Thoracic aorta (tissue), 2 donors: ENCODE measurements at regions not wholly inside any gene's neighbourhood (a gene's known extent, or its start where the extent isn't known, plus 50 kb on each side); places are given as distances from the start of the nearest gene placed in this dataset.

ENCODE experiments used
- ATAC-seq: fragments of 150-250 bp; one replicate; pipeline ENCODE4 v1.8.0; 2017; ENCODE audit warnings: low read depth; ENCODE audit not compliant: insufficient number of reproducible peaks, low FRiP score
- DNase-seq: peaks from one replicate; pipeline ENCODE4 v3.0.0-alpha.2; 2020; ENCODE audit warnings: low spot score
- H3K27ac ChIP-seq, 2 donors: fragments of 200-600 bp; sonication (generic); 1 replicate in 1 of 2; 2 replicates in 1 of 2; pipeline ENCODE4 v1.5.1; 2016; ENCODE audit warnings: mild to moderate bottlenecking in 2 of 2, moderate library complexity in 2 of 2
- H3K27me3 ChIP-seq: fragments of 200-600 bp; sonication (generic); replicated peaks from 2 replicates; pipeline ENCODE4 v1.6.0; 2016; ENCODE audit warnings: mild to moderate bottlenecking; ENCODE audit not compliant: insufficient read depth
- H3K36me3 ChIP-seq: fragments of 200-600 bp; sonication (generic); one replicate; pipeline ENCODE4 v1.5.1; 2016
- H3K4me1 ChIP-seq, 2 donors: fragments of 200-600 bp; sonication (generic); 1 replicate in 1 of 2; 2 replicates in 1 of 2; pipeline versions ENCODE4 v1.5.1 to v1.6.0; 2016; ENCODE audit warnings: low read depth in 2 of 2, mild to moderate bottlenecking in 1 of 2; ENCODE audit not compliant: control insufficient read depth in 1 of 2
- H3K4me3 ChIP-seq: fragments of 200-600 bp; sonication (generic); 2 replicates; pipeline ENCODE4 v1.5.1; 2016; ENCODE audit warnings: mild to moderate bottlenecking
- H3K9me3 ChIP-seq: fragments of 200-600 bp; sonication (generic); 2 replicates; pipeline ENCODE4 v1.5.1; 2016
- CTCF ChIP-seq: fragments of 200-600 bp; sonication (generic); IDR thresholded peaks from one replicate; pipeline ENCODE4 v1.5.1; 2019; ENCODE audit warnings: antibody characterized with exemption

GRCh38 chr2:103365071-103365470, 603.2 kb downstream of the TMEM182 start:
- ATAC-seq (no peak), DNase-seq (no peak)
- Histone ChIP-seq H3K4me1 (no peaks in the 10 kb centered on the region), H3K27me3 (no peaks in the 10 kb centered on the region), H3K27ac (no peak overlapping the region), H3K4me3 (no peak overlapping the region), H3K9me3 (no peaks in the 10 kb centered on the region), H3K36me3 (no peaks in the 10 kb centered on the region)
- no peak for TF ChIP-seq CTCF

- no peak for TF ChIP-seq CTCF
- ATAC-seq: no peak
- no peaks in the 10 kb centered on the region for H3K36me3 ChIP-seq
- no peaks in the 10 kb centered on the region for H3K27me3 ChIP-seq
- H3K9me3 ChIP-seq: no peaks in the 10 kb centered on the region
- DNase-seq: no peak
- no peak overlapping the region for H3K4me3 ChIP-seq
- no peaks in the 10 kb centered on the region for H3K4me1 ChIP-seq
- H3K27ac ChIP-seq: no peak overlapping the region
These were observed 606.0 kb downstream of the TMEM182 start for GRCh38 chr2:103367877-103368276.

GRCh38 chr2:103383541-103383940, 621.7 kb downstream of the TMEM182 start:
- Histone ChIP-seq H3K9me3 (peaks cover 2% of the 10 kb centered on the region), H3K4me1 (no peaks in the 10 kb centered on the region), H3K27ac (no peak overlapping the region), H3K4me3 (no peak overlapping the region), H3K36me3 (no peaks in the 10 kb centered on the region), H3K27me3 (no peaks in the 10 kb centered on the region)
- no peak for TF ChIP-seq CTCF
- ATAC-seq (no peak), DNase-seq (no peak)

- no peak for TF ChIP-seq CTCF
- H3K36me3 ChIP-seq: no peaks in the 10 kb centered on the region
- H3K4me1 ChIP-seq: no peaks in the 10 kb centered on the region
- no peaks in the 10 kb centered on the region for H3K27me3 ChIP-seq
- DNase-seq (no peak), ATAC-seq (no peak)
- no peak overlapping the region for H3K27ac ChIP-seq
- no peaks in the 10 kb centered on the region for H3K9me3 ChIP-seq
- H3K4me3 ChIP-seq: no peak overlapping the region
These were observed 625.0 kb downstream of the TMEM182 start for GRCh38 chr2:103386872-103387271.

GRCh38 chr2:103387888-103388287, 626.1 kb downstream of the TMEM182 start:
- no peak for TF ChIP-seq CTCF
- ATAC-seq: no peak

More at GRCh38 chr2:103387888-103388287, 626.1 kb downstream of the TMEM182 start:
- H3K27ac ChIP-seq: no peak overlapping the region
- H3K36me3 ChIP-seq: no peaks in the 10 kb centered on the region
- H3K4me1 ChIP-seq: no peaks in the 10 kb centered on the region
- H3K4me3 ChIP-seq: no peak overlapping the region
- no peaks in the 10 kb centered on the region for H3K9me3 ChIP-seq
- H3K27me3 ChIP-seq: no peaks in the 10 kb centered on the region
- DNase-seq: no peak
